OCI-LY3 (cell line): ENCODE measurements at regions not wholly inside any gene's neighbourhood (a gene's known extent, or its start where the extent isn't known, plus 50 kb on each side); places are given as distances from the start of the nearest gene placed in this dataset.
"Not testable (repeated sequence)": the region's sequence is repeated elsewhere in the genome, so short reads cannot be mapped to it uniquely, and the experiment has no call there.

ENCODE experiments used
- H2AFZ ChIP-seq: fragments of 200-600, 300-600 bp; shearing (Covaris generic); 2 replicates; pipeline ENCODE4 v1.6.0; 2014; ENCODE audit warnings: antibody characterized with exemption, low read depth, low read length
- H3K27ac ChIP-seq: fragments of 200-600, 300-600 bp; sonication (generic); 2 replicates; pipeline ENCODE4 v1.5.1; 2014; ENCODE audit warnings: mild to moderate bottlenecking, low read length, moderate library complexity, mixed read lengths
- H3K27me3 ChIP-seq: fragments of 200-600, 300-600 bp; sonication (generic); 2 replicates; pipeline ENCODE4 v1.6.1; 2014; ENCODE audit warnings: low read depth, low read length, mixed read lengths
- H3K36me3 ChIP-seq: fragments of 200-600, 300-600 bp; sonication (generic); replicated peaks from 2 replicates; pipeline ENCODE3; 2014; ENCODE audit warnings: low read depth, low read length, mixed read lengths
- H3K4me1 ChIP-seq: fragments of 300-600, 200-600 bp; sonication (generic); 2 replicates; pipeline ENCODE4 v1.6.1; 2014; ENCODE audit warnings: low read length, mixed read lengths
- H3K4me2 ChIP-seq: fragments of 200-600, 300-600 bp; sonication (generic); 2 replicates; pipeline ENCODE4 v1.6.1; 2014; ENCODE audit warnings: low read length, mixed read lengths
- H3K4me3 ChIP-seq: fragments of 300-600, 200-600 bp; sonication (generic); 2 replicates; pipeline ENCODE4 v1.5.1; 2014; ENCODE audit warnings: antibody characterized with exemption, mild to moderate bottlenecking, low read length, moderate library complexity
- H3K79me2 ChIP-seq: fragments of 300-600, 200-600 bp; shearing (Covaris generic); 2 replicates; pipeline ENCODE4 v1.6.1; 2014; ENCODE audit warnings: mild to moderate bottlenecking, low read length, mixed read lengths
- H3K9ac ChIP-seq: fragments of 300-600, 200-600 bp; shearing (Covaris generic); 2 replicates; pipeline ENCODE4 v1.6.0; 2014; ENCODE audit warnings: mild to moderate bottlenecking, low read length, moderate library complexity
- H3K9me3 ChIP-seq: fragments of 200-600, 300-600 bp; shearing (Covaris generic); 2 replicates; pipeline ENCODE4 v1.6.1; 2014; ENCODE audit warnings: low read length, mixed read lengths; ENCODE audit not compliant: insufficient read depth
- H4K20me1 ChIP-seq: fragments of 200-600, 300-600 bp; sonication (generic); 2 replicates; pipeline ENCODE4 v1.6.1; 2016; ENCODE audit warnings: low read length, mixed read lengths; ENCODE audit not compliant: insufficient read depth
- CTCF ChIP-seq: fragments of 200-600, 300-600 bp; sonication (generic); IDR thresholded peaks from 2 replicates; pipeline ENCODE4 v1.5.1; 2014; ENCODE audit warnings: antibody characterized with exemption, low read length, low read depth
- EZH2phosphoT487 ChIP-seq: fragments of 200-600 bp; shearing (Covaris generic); IDR thresholded peaks from 2 replicates; pipeline ENCODE4 v1.6.1; 2018; ENCODE audit warnings: antibody characterized with exemption, mixed run types, low read depth

GRCh38 chr11:103737037-103737622 lies 299.3 kb upstream of the DDI1 start:
- no peak overlapping the region for H3K9ac ChIP-seq

GRCh38 chr11:103737747-103738146 lies 298.7 kb upstream of the DDI1 start:
- H3K36me3 ChIP-seq: no peaks in the 10 kb centered on the region
- H3K79me2 ChIP-seq: no peaks in the 10 kb centered on the region
- H3K4me3 ChIP-seq: no peak overlapping the region
- H2AFZ ChIP-seq: no peak overlapping the region
- H3K9ac ChIP-seq: no peak overlapping the region
- no peak overlapping the region for H3K27ac ChIP-seq
- H3K4me2 ChIP-seq: no peak overlapping the region
- H3K27me3 ChIP-seq: no peaks in the 10 kb centered on the region
- no peaks in the 10 kb centered on the region for H4K20me1 ChIP-seq
- H3K9me3 ChIP-seq: no peaks in the 10 kb centered on the region
- H3K4me1 ChIP-seq: no peaks in the 10 kb centered on the region
- TF ChIP-seq EZH2phosphoT487 (no peak), CTCF (no peak)

More at GRCh38 chr11:103737037-103737622, 299.3 kb upstream of the DDI1 start:
- no peak for TF ChIP-seq CTCF
- Histone ChIP-seq H4K20me1 (no peaks in the 10 kb centered on the region), H2AFZ (no peak overlapping the region), H3K36me3 (no peaks in the 10 kb centered on the region), H3K27ac (no peak overlapping the region), H3K4me1 (no peaks in the 10 kb centered on the region), H3K9me3 (no peaks in the 10 kb centered on the region), H3K79me2 (no peaks in the 10 kb centered on the region), H3K4me3 (no peak overlapping the region), H3K4me2 (no peak overlapping the region), H3K27me3 (no peaks in the 10 kb centered on the region)

GRCh38 chr11:103739074-103739796 lies 297.2 kb upstream of the DDI1 start:
- not testable (repeated sequence) for H3K9ac ChIP-seq, H3K9me3 ChIP-seq, H3K4me2 ChIP-seq, H3K79me2 ChIP-seq, H3K27me3 ChIP-seq, H4K20me1 ChIP-seq, H2AFZ ChIP-seq, H3K36me3 ChIP-seq, H3K4me1 ChIP-seq, H3K4me3 ChIP-seq, H3K27ac ChIP-seq

GRCh38 chr11:103744496-103745153 lies 291.8 kb upstream of the DDI1 start:
- no peaks in the 10 kb centered on the region for H3K79me2 ChIP-seq
- H3K4me1 ChIP-seq: peaks cover 8% of the 10 kb centered on the region
- H3K27ac ChIP-seq: no peak overlapping the region
- no peaks in the 10 kb centered on the region for H3K27me3 ChIP-seq
- TF ChIP-seq EZH2phosphoT487: no peak
- TF ChIP-seq CTCF: no peak
- no peak overlapping the region for H3K4me3 ChIP-seq
- no peaks in the 10 kb centered on the region for H3K9me3 ChIP-seq
- H4K20me1 ChIP-seq: no peaks in the 10 kb centered on the region
- no peaks in the 10 kb centered on the region for H3K36me3 ChIP-seq
- H2AFZ ChIP-seq: no peak overlapping the region
- no peak overlapping the region for H3K9ac ChIP-seq
- no peak overlapping the region for H3K4me2 ChIP-seq
